ENCODE measurements at regions not wholly inside any gene's neighbourhood (a gene's known extent, or its start where the extent isn't known, plus 50 kb on each side); places are given as distances from the start of the nearest gene placed in this dataset.

DNA sequence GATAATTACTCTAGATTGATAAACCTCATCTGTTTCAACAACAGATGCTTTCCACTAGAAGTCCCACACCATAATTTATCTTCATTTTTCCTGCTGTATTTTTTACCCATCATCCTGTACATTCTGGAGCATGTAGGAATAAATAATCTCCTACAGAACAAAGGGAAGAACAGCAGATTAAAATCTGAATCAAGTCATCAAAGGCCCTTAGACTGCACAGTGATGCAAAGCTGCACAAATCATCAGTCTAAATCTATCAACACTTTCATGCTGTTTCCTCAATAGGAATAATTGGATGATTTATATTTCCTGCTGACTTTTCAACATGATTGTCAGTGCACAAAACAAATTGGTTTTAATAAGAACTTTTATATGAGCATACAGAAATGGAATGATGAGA is 1143.9 kb downstream of the STIM2 start:
- TF ChIP-seq, protein P1, sequence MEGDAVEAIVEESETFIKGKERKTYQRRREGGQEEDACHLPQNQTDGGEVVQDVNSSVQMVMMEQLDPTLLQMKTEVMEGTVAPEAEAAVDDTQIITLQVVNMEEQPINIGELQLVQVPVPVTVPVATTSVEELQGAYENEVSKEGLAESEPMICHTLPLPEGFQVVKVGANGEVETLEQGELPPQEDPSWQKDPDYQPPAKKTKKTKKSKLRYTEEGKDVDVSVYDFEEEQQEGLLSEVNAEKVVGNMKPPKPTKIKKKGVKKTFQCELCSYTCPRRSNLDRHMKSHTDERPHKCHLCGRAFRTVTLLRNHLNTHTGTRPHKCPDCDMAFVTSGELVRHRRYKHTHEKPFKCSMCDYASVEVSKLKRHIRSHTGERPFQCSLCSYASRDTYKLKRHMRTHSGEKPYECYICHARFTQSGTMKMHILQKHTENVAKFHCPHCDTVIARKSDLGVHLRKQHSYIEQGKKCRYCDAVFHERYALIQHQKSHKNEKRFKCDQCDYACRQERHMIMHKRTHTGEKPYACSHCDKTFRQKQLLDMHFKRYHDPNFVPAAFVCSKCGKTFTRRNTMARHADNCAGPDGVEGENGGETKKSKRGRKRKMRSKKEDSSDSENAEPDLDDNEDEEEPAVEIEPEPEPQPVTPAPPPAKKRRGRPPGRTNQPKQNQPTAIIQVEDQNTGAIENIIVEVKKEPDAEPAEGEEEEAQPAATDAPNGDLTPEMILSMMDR (IDR thresholded peaks at IDR 0.05; ENCODE audit: insufficient read depth, low read length): no peak
- TF ChIP-seq GABPA (IDR thresholded peaks at IDR 0.05; ENCODE audit: low read depth): no peak
- no peak for TF ChIP-seq POLR2AphosphoS5 (IDR thresholded peaks at IDR 0.05; ENCODE audit: low read depth)
- TF ChIP-seq, protein P2, sequence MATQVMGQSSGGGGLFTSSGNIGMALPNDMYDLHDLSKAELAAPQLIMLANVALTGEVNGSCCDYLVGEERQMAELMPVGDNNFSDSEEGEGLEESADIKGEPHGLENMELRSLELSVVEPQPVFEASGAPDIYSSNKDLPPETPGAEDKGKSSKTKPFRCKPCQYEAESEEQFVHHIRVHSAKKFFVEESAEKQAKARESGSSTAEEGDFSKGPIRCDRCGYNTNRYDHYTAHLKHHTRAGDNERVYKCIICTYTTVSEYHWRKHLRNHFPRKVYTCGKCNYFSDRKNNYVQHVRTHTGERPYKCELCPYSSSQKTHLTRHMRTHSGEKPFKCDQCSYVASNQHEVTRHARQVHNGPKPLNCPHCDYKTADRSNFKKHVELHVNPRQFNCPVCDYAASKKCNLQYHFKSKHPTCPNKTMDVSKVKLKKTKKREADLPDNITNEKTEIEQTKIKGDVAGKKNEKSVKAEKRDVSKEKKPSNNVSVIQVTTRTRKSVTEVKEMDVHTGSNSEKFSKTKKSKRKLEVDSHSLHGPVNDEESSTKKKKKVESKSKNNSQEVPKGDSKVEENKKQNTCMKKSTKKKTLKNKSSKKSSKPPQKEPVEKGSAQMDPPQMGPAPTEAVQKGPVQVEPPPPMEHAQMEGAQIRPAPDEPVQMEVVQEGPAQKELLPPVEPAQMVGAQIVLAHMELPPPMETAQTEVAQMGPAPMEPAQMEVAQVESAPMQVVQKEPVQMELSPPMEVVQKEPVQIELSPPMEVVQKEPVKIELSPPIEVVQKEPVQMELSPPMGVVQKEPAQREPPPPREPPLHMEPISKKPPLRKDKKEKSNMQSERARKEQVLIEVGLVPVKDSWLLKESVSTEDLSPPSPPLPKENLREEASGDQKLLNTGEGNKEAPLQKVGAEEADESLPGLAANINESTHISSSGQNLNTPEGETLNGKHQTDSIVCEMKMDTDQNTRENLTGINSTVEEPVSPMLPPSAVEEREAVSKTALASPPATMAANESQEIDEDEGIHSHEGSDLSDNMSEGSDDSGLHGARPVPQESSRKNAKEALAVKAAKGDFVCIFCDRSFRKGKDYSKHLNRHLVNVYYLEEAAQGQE (IDR thresholded peaks at IDR 0.05; ENCODE audit: insufficient replicate concordance, low read depth): no peak
- TF ChIP-seq SPI1 (IDR thresholded peaks at IDR 0.05; ENCODE audit: borderline replicate concordance, low read depth): no peak

All from HL-60 (cell line).